ENCODE measurements at regions not wholly inside any gene's neighbourhood (a gene's known extent, or its start where the extent isn't known, plus 50 kb on each side); places are given as distances from the start of the nearest gene placed in this dataset.

- no peaks in the 10 kb centered on the region for H3K36me3 Mint-ChIP-seq
These were observed 914.2 kb downstream of the IPMK start for GRCh38 chr10:57353403-57354003.

GRCh38 chr10:57351076-57351475, 916.6 kb downstream of the IPMK start:
- H3K4me1 ChIP-seq (ENCODE audit: control insufficient read depth in 2 of 2, insufficient read depth in 2 of 2, low read length in 2 of 2): no peaks in the 10 kb centered on the region
- H3K4me3 ChIP-seq (ENCODE audit: low read length): no peak overlapping the region
- H3K9me3 ChIP-seq (ENCODE audit: control insufficient read depth in 2 of 3, low read length in 3 of 3): no peaks in the 10 kb centered on the region
- intact Hi-C loops (cut with micrococcal nuclease): no loop called here
- Mint-ChIP-seq H3K9me3 (peaks cover 0 to 14% (median 3%) of the 10 kb centered on the region in 11 donors), H3K36me3 (no peaks in the 10 kb centered on the region), H3K4me1 (no peaks in the 10 kb centered on the region), H3K4me3 (no peak overlapping the region), H3K27me3 (no peaks in the 10 kb centered on the region), H3K27ac (no peak overlapping the region)
- H3K36me3 ChIP-seq (ENCODE audit: control insufficient read depth in 2 of 3, insufficient read depth in 3 of 3, low read length in 3 of 3): no peaks in the 10 kb centered on the region
- DNase-seq (no peak), ATAC-seq (no peak)
- ChIA-PET POLR2A (no interaction called here), CTCF (no interaction called here)
- no peak overlapping the region for H3K27ac ChIP-seq (ENCODE audit: low read depth, low read length)
- no peaks in the 10 kb centered on the region for H3K27me3 ChIP-seq (ENCODE audit: control insufficient read depth in 2 of 2, insufficient read depth in 2 of 2, low read length in 2 of 2)

More at GRCh38 chr10:57353403-57354003, 914.2 kb downstream of the IPMK start:
- Histone ChIP-seq H3K27ac (ENCODE audit: low read depth, low read length) (no peak overlapping the region), H3K4me1 (ENCODE audit: control insufficient read depth in 2 of 2, insufficient read depth in 2 of 2, low read length in 2 of 2) (no peaks in the 10 kb centered on the region), H3K36me3 (ENCODE audit: control insufficient read depth in 2 of 3, insufficient read depth in 3 of 3, low read length in 3 of 3) (no peaks in the 10 kb centered on the region), H3K27me3 (ENCODE audit: control insufficient read depth in 2 of 2, insufficient read depth in 2 of 2, low read length in 2 of 2) (no peaks in the 10 kb centered on the region), H3K9me3 (ENCODE audit: control insufficient read depth in 2 of 3, low read length in 3 of 3) (no peaks in the 10 kb centered on the region), H3K4me3 (ENCODE audit: low read length) (no peak overlapping the region)
- DNase-seq (no peak), ATAC-seq (no peak)
- POLR2A ChIA-PET: no interaction called here
- Mint-ChIP-seq H3K4me1 (no peaks in the 10 kb centered on the region), H3K27me3 (no peaks in the 10 kb centered on the region), H3K9me3 (peaks cover 0 to 10% (median under 1%) of the 10 kb centered on the region in 11 donors), H3K4me3 (no peak overlapping the region), H3K27ac (no peak overlapping the region)
- intact Hi-C loops (cut with micrococcal nuclease): no loop called here
- CTCF ChIA-PET: interaction anchor here (0.6 kb wide), 1 partner anchor 109 kb away, joined by 3 read pairs; no protein-coding TSS in a partner anchor

- Histone ChIP-seq H3K4me3 (ENCODE audit: low read length) (no peak overlapping the region), H3K27me3 (ENCODE audit: control insufficient read depth in 2 of 2, insufficient read depth in 2 of 2, low read length in 2 of 2) (no peaks in the 10 kb centered on the region), H3K9me3 (ENCODE audit: control insufficient read depth in 2 of 3, low read length in 3 of 3) (peaks cover 0 to 11% (median 0%) of the 10 kb centered on the region in 3 experiments), H3K4me1 (ENCODE audit: control insufficient read depth in 2 of 2, insufficient read depth in 2 of 2, low read length in 2 of 2) (no peaks in the 10 kb centered on the region), H3K27ac (ENCODE audit: low read depth, low read length) (no peak overlapping the region), H3K36me3 (ENCODE audit: control insufficient read depth in 2 of 3, insufficient read depth in 3 of 3, low read length in 3 of 3) (no peaks in the 10 kb centered on the region)
- Mint-ChIP-seq H3K27me3 (no peaks in the 10 kb centered on the region), H3K4me1 (no peaks in the 10 kb centered on the region), H3K36me3 (peaks cover 0 to 9% (median 0%) of the 10 kb centered on the region in 5 donors), H3K27ac (no peak overlapping the region), H3K9me3 (peaks cover 3 to 30% (median 10%) of the 10 kb centered on the region in 11 donors), H3K4me3 (no peak overlapping the region)
- DNase-seq: no peak
- intact Hi-C loops (cut with micrococcal nuclease): no loop called here
- no peak for ATAC-seq
- CTCF ChIA-PET: no interaction called here
- POLR2A ChIA-PET: no interaction called here
These were observed 926.4 kb downstream of the IPMK start for GRCh38 chr10:57341294-57341693.

GRCh38 chr10:57338823-57339558, 928.7 kb downstream of the IPMK start:
- CTCF ChIA-PET: no interaction called here
- no peak overlapping the region for H3K27ac Mint-ChIP-seq
- intact Hi-C loops (cut with micrococcal nuclease): loop anchor here in 1 of 2 donors (1.0 to 2.0 kb wide), 2 partner anchors 318 to 726 kb away; no protein-coding TSS in a partner anchor
- H3K36me3 Mint-ChIP-seq: peaks cover 0 to 5% (median 0%) of the 10 kb centered on the region in 5 donors
- H3K9me3 Mint-ChIP-seq: peaks cover 0 to 13% (median 4%) of the 10 kb centered on the region in 11 donors
- no peak overlapping the region for H3K4me3 ChIP-seq (ENCODE audit: low read length)
- no peaks in the 10 kb centered on the region for H3K4me1 Mint-ChIP-seq
- no peaks in the 10 kb centered on the region for H3K36me3 ChIP-seq (ENCODE audit: control insufficient read depth in 2 of 3, insufficient read depth in 3 of 3, low read length in 3 of 3)
- H3K27ac ChIP-seq (ENCODE audit: low read depth, low read length): no peak overlapping the region
- H3K27me3 Mint-ChIP-seq: no peaks in the 10 kb centered on the region
- no peaks in the 10 kb centered on the region for H3K27me3 ChIP-seq (ENCODE audit: control insufficient read depth in 2 of 2, insufficient read depth in 2 of 2, low read length in 2 of 2)
- peaks cover 0 to 8% (median 0%) of the 10 kb centered on the region in 3 experiments for H3K9me3 ChIP-seq (ENCODE audit: control insufficient read depth in 2 of 3, low read length in 3 of 3)
- POLR2A ChIA-PET: no interaction called here
- no peak overlapping the region for H3K4me3 Mint-ChIP-seq
- no peaks in the 10 kb centered on the region for H3K4me1 ChIP-seq (ENCODE audit: control insufficient read depth in 2 of 2, insufficient read depth in 2 of 2, low read length in 2 of 2)
- DNase-seq (peak in 1 of 9 donors; percentile 11), ATAC-seq (no peak)

GRCh38 chr10:57336865-57337264, 930.8 kb downstream of the IPMK start:
- no peaks in the 10 kb centered on the region for H3K4me1 Mint-ChIP-seq
- H3K36me3 Mint-ChIP-seq: no peaks in the 10 kb centered on the region
- no peak overlapping the region for H3K4me3 Mint-ChIP-seq
- POLR2A ChIA-PET: no interaction called here
- Histone ChIP-seq H3K9me3 (ENCODE audit: control insufficient read depth in 2 of 3, low read length in 3 of 3) (peaks cover 0 to 4% (median 0%) of the 10 kb centered on the region in 3 experiments), H3K4me1 (ENCODE audit: control insufficient read depth in 2 of 2, insufficient read depth in 2 of 2, low read length in 2 of 2) (no peaks in the 10 kb centered on the region), H3K4me3 (ENCODE audit: low read length) (no peak overlapping the region), H3K27me3 (ENCODE audit: control insufficient read depth in 2 of 2, insufficient read depth in 2 of 2, low read length in 2 of 2) (no peaks in the 10 kb centered on the region), H3K36me3 (ENCODE audit: control insufficient read depth in 2 of 3, insufficient read depth in 3 of 3, low read length in 3 of 3) (no peaks in the 10 kb centered on the region), H3K27ac (ENCODE audit: low read depth, low read length) (no peak overlapping the region)
- H3K27ac Mint-ChIP-seq: no peak overlapping the region
- H3K27me3 Mint-ChIP-seq: no peaks in the 10 kb centered on the region
- intact Hi-C loops (cut with micrococcal nuclease): no loop called here
- no peak for ATAC-seq
- H3K9me3 Mint-ChIP-seq: peaks cover 0 to 2% (median 0%) of the 10 kb centered on the region in 11 donors
- CTCF ChIA-PET: no interaction called here
- no peak for DNase-seq

GRCh38 chr10:57336341-57336740, 931.4 kb downstream of the IPMK start:
- Mint-ChIP-seq H3K27ac (no peak overlapping the region), H3K4me3 (no peak overlapping the region), H3K9me3 (peaks cover 0 to 1% (median 0%) of the 10 kb centered on the region in 11 donors), H3K4me1 (no peaks in the 10 kb centered on the region), H3K27me3 (no peaks in the 10 kb centered on the region), H3K36me3 (no peaks in the 10 kb centered on the region)
- intact Hi-C loops (cut with micrococcal nuclease): no loop called here
- H3K27me3 ChIP-seq (ENCODE audit: control insufficient read depth in 2 of 2, insufficient read depth in 2 of 2, low read length in 2 of 2): no peaks in the 10 kb centered on the region
- POLR2A ChIA-PET: no interaction called here
- no peak overlapping the region for H3K27ac ChIP-seq (ENCODE audit: low read depth, low read length)
- CTCF ChIA-PET: no interaction called here
- no peaks in the 10 kb centered on the region for H3K36me3 ChIP-seq (ENCODE audit: control insufficient read depth in 2 of 3, insufficient read depth in 3 of 3, low read length in 3 of 3)
- peaks cover 0 to 2% (median 0%) of the 10 kb centered on the region in 3 experiments for H3K9me3 ChIP-seq (ENCODE audit: control insufficient read depth in 2 of 3, low read length in 3 of 3)
- no peak for DNase-seq
- no peak overlapping the region for H3K4me3 ChIP-seq (ENCODE audit: low read length)
- no peaks in the 10 kb centered on the region for H3K4me1 ChIP-seq (ENCODE audit: control insufficient read depth in 2 of 2, insufficient read depth in 2 of 2, low read length in 2 of 2)
- ATAC-seq: no peak

- Mint-ChIP-seq H3K4me1 (no peaks in the 10 kb centered on the region), H3K27ac (no peak overlapping the region), H3K27me3 (no peaks in the 10 kb centered on the region), H3K4me3 (no peak overlapping the region), H3K36me3 (no peaks in the 10 kb centered on the region), H3K9me3 (peaks cover 0 to 5% (median 0%) of the 10 kb centered on the region in 11 donors)
- DNase-seq (no peak), ATAC-seq (no peak)
- Histone ChIP-seq H3K9me3 (ENCODE audit: control insufficient read depth in 2 of 3, low read length in 3 of 3) (no peaks in the 10 kb centered on the region), H3K4me1 (ENCODE audit: control insufficient read depth in 2 of 2, insufficient read depth in 2 of 2, low read length in 2 of 2) (no peaks in the 10 kb centered on the region), H3K36me3 (ENCODE audit: control insufficient read depth in 2 of 3, insufficient read depth in 3 of 3, low read length in 3 of 3) (no peaks in the 10 kb centered on the region), H3K27ac (ENCODE audit: low read depth, low read length) (no peak overlapping the region), H3K4me3 (ENCODE audit: low read length) (no peak overlapping the region), H3K27me3 (ENCODE audit: control insufficient read depth in 2 of 2, insufficient read depth in 2 of 2, low read length in 2 of 2) (no peaks in the 10 kb centered on the region)
- ChIA-PET CTCF (no interaction called here), POLR2A (no interaction called here)
- intact Hi-C loops (cut with micrococcal nuclease): no loop called here
These were observed 933.2 kb downstream of the IPMK start for GRCh38 chr10:57334523-57334922.
